IMR-90 (cell line): ENCODE measurements at regions not wholly inside any gene's neighbourhood (a gene's known extent, or its start where the extent isn't known, plus 50 kb on each side); places are given as distances from the start of the nearest gene placed in this dataset.

ENCODE experiments used
- ATAC-seq: fragments of 200-7000 bp; cut with Tn5 transposase; 2 replicates; pipeline ENCODE4 v1.9.1; 2020; ENCODE audit warnings: low read depth, mild to moderate bottlenecking, moderate library complexity
- BruUV-seq: library from RNA; stranded (reverse); fragments of 400-500 nt; replicated peaks from 2 replicates; lab custom pipeline; 2021; lab: Mats Ljungman, UMichigan
- CTCF ChIA-PET: fragments of 300-600 bp; formaldehyde crosslinking; extraction: SDS; loops from one replicate; lab custom pipeline; 2021; ENCODE audit warnings: antibody characterized with exemption; lab: Yijun Ruan, JAX
- POLR2A ChIA-PET: fragments of 300-600 bp; sonication (Branson Sonifier 250); formaldehyde crosslinking; loops from one replicate; lab custom pipeline; 2022; ENCODE audit warnings: antibody characterized with exemption; ENCODE audit not compliant: unreplicated experiment; lab: Charles Lee
- DNase-seq: peaks from one replicate; pipeline ENCODE4 v3.0.0; 2013
- H2AFZ ChIP-seq: replicated peaks from 2 replicates; pipeline ENCODE3; 2013; ENCODE audit warnings: low read length, mild to moderate bottlenecking; ENCODE audit not compliant: poor library complexity
- H2AK5ac ChIP-seq: 2 replicates; pipeline ENCODE4 v1.6.1; 2013; ENCODE audit warnings: low read depth, low read length, inconsistent platforms
- H2AK9ac ChIP-seq: replicated peaks from 2 replicates; pipeline ENCODE3; 2013; ENCODE audit warnings: mild to moderate bottlenecking, low read depth, low read length, moderate library complexity; ENCODE audit not compliant: poor library complexity
- H2BK120ac ChIP-seq: 2 replicates; pipeline ENCODE4 v1.6.1; 2013; ENCODE audit warnings: low read depth, low read length, inconsistent platforms
- H2BK15ac ChIP-seq: 3 replicates; pipeline ENCODE4 v1.6.1; 2013; ENCODE audit warnings: low read depth, low read length, inconsistent platforms
- H2BK20ac ChIP-seq: 2 replicates; pipeline ENCODE4 v1.6.1; 2013; ENCODE audit warnings: low read depth, mild to moderate bottlenecking, inconsistent platforms, low read length, moderate library complexity
- H2BK5ac ChIP-seq: 2 replicates; pipeline ENCODE4 v1.6.1; 2013; ENCODE audit warnings: mild to moderate bottlenecking, low read depth, low read length, inconsistent platforms; ENCODE audit not compliant: poor library complexity, severe bottlenecking
- H3K14ac ChIP-seq: replicated peaks from 2 replicates; pipeline ENCODE4 v1.6.1; 2013; ENCODE audit warnings: low read depth, low read length, inconsistent platforms
- H3K18ac ChIP-seq: 2 replicates; pipeline ENCODE4 v1.6.1; 2013; ENCODE audit warnings: low read depth, low read length, control low read depth
- H3K23ac ChIP-seq: 2 replicates; pipeline ENCODE4 v1.6.1; 2013; ENCODE audit warnings: low read depth, low read length, inconsistent platforms
- H3K27ac ChIP-seq: 2 replicates; pipeline ENCODE4 v1.5.1; 2013; ENCODE audit warnings: mild to moderate bottlenecking, control low read depth, low read length; ENCODE audit not compliant: insufficient read depth
- H3K27me3 ChIP-seq: 2 replicates; pipeline ENCODE4 v1.6.1; 2013; ENCODE audit warnings: low read length; ENCODE audit not compliant: control insufficient read depth, insufficient read depth
- H3K36me3 ChIP-seq: 2 replicates; pipeline ENCODE4 v1.6.1; 2013; ENCODE audit warnings: low read length, mixed read lengths; ENCODE audit not compliant: control insufficient read depth, insufficient read depth
- H3K4ac ChIP-seq: 2 replicates; pipeline ENCODE4 v1.6.1; 2013; ENCODE audit warnings: low read depth, low read length, inconsistent platforms
- H3K4me1 ChIP-seq: 2 replicates; pipeline ENCODE4 v1.6.1; 2013; ENCODE audit warnings: low read length, mixed read lengths; ENCODE audit not compliant: control insufficient read depth, insufficient read depth
- H3K4me2 ChIP-seq: 2 replicates; pipeline ENCODE4 v1.6.1; 2013; ENCODE audit warnings: low read depth, mild to moderate bottlenecking, control low read depth, low read length, moderate library complexity
- H3K4me3 ChIP-seq: 2 replicates; pipeline ENCODE4 v1.5.1; 2013; ENCODE audit warnings: low read depth, mild to moderate bottlenecking, control low read depth, low read length, moderate library complexity; ENCODE audit not compliant: insufficient read depth
- H3K56ac ChIP-seq: 2 replicates; pipeline ENCODE4 v1.6.1; 2013; ENCODE audit warnings: low read length, inconsistent platforms; ENCODE audit not compliant: insufficient read depth; ENCODE audit errors: extremely low read depth
- H3K79me1 ChIP-seq, 2 experiments: 2 replicates each; pipeline ENCODE4 v1.6.1; 2013; ENCODE audit warnings: low read length in 2 of 2, inconsistent platforms in 1 of 2, low read depth in 1 of 2
- H3K9ac ChIP-seq: 2 replicates; pipeline ENCODE4 v1.6.1; 2013; ENCODE audit warnings: low read depth, low read length, control low read depth
- H3K9me1 ChIP-seq: 2 replicates; pipeline ENCODE4 v1.6.1; 2013; ENCODE audit warnings: low read length, inconsistent platforms; ENCODE audit not compliant: insufficient read depth
- H3K9me3 ChIP-seq: 2 replicates; pipeline ENCODE4 v1.6.1; 2013; ENCODE audit warnings: low read length; ENCODE audit not compliant: control insufficient read depth, insufficient read depth
- H4K20me1 ChIP-seq: 2 replicates; pipeline ENCODE4 v1.6.1; 2013; ENCODE audit warnings: low read length, inconsistent platforms; ENCODE audit not compliant: insufficient read depth
- H4K5ac ChIP-seq: 2 replicates; pipeline ENCODE4 v1.6.1; 2013; ENCODE audit warnings: mild to moderate bottlenecking, low read depth, low read length, control low read depth
- H4K8ac ChIP-seq, 2 experiments: 2 replicates each; pipeline ENCODE4 v1.6.1; 2013; ENCODE audit warnings: low read depth in 2 of 2, low read length in 2 of 2, control low read depth in 1 of 2, inconsistent platforms in 1 of 2
- H4K91ac ChIP-seq: 2 replicates; pipeline ENCODE4 v1.6.1; 2013; ENCODE audit warnings: low read depth, low read length, inconsistent platforms; ENCODE audit not compliant: insufficient read depth
- POLR2A ChIP-seq: IDR thresholded peaks from 2 replicates; pipeline ENCODE4 v1.6.1; 2012; ENCODE audit warnings: mild to moderate bottlenecking, low read depth, low read length
- RFX5 ChIP-seq: IDR thresholded peaks from 2 replicates; pipeline ENCODE4 v1.8.0; 2012; ENCODE audit warnings: low read depth, mild to moderate bottlenecking, low read length, moderate library complexity
- SMC3 ChIP-seq: fragments of 150-350 bp; IDR thresholded peaks from 2 replicates; pipeline ENCODE4 v1.6.1; 2016; ENCODE audit warnings: low read depth, mild to moderate bottlenecking, antibody characterized with exemption, low read length, moderate library complexity
- WGBS, 2 experiments: methylation state at CpG; one replicate each; pipeline versions ENCODE4 v1.1.5 to v1.1.7; 2013; ENCODE audit warnings: missing lambda C conversion rate in 2 of 2; ENCODE audit not compliant: insufficient read length in 1 of 2; ENCODE audit errors: extremely low coverage in 2 of 2; 5-methylcytosine and 5-hydroxymethylcytosine counted together
- dilution Hi-C: fragments of 300-500 bp; cut with HindIII; formaldehyde crosslinking; loops from one replicate; pipeline ENCODE4 v1.14.3; 2018; ENCODE audit warnings: low sequenced_read_pairs; ENCODE audit not compliant: unreplicated experiment
- in situ Hi-C: fragments of 300-500 bp; cut with MboI; formaldehyde crosslinking; loops from 3 replicates; pipeline ENCODE4 v1.14.3; 2019; ENCODE audit warnings: low sequenced_read_pairs, inconsistent platforms, mixed read lengths
- intact Hi-C: fragments of 100-400 bp; cut with micrococcal nuclease; formaldehyde crosslinking; loops from 2 replicates; pipeline ENCODE4 v1.10.0; 2022
- TF ChIP-seq, protein P1 (sequence below): fragments of 150-350 bp; IDR thresholded peaks from 2 replicates; pipeline ENCODE4 v1.6.1; 2016; ENCODE audit warnings: low read depth, mild to moderate bottlenecking, low read length, moderate library complexity, borderline replicate concordance

DNA sequence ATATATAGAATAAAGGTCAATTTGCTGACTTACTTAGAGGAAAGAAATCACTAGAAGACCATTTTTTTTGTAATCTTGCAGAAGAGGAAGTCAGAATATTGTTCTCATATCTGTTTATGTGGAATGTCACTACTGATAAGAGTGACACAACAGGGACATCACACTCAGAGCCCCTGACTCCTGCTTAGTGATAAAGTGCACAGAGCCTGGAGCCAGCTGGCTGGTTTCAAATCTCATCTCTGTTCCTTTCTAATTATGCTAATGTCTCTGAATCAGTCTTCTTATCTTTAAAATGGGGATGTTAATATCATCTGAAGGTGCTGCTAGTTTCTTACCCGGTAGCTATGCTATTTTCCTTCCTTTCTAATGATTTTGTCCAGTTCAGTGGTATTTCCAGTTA, 58.6 kb upstream of the LIFR start (continued):
- TF ChIP-seq, protein P1, sequence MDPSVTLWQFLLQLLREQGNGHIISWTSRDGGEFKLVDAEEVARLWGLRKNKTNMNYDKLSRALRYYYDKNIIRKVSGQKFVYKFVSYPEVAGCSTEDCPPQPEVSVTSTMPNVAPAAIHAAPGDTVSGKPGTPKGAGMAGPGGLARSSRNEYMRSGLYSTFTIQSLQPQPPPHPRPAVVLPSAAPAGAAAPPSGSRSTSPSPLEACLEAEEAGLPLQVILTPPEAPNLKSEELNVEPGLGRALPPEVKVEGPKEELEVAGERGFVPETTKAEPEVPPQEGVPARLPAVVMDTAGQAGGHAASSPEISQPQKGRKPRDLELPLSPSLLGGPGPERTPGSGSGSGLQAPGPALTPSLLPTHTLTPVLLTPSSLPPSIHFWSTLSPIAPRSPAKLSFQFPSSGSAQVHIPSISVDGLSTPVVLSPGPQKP = no peak

DNA sequence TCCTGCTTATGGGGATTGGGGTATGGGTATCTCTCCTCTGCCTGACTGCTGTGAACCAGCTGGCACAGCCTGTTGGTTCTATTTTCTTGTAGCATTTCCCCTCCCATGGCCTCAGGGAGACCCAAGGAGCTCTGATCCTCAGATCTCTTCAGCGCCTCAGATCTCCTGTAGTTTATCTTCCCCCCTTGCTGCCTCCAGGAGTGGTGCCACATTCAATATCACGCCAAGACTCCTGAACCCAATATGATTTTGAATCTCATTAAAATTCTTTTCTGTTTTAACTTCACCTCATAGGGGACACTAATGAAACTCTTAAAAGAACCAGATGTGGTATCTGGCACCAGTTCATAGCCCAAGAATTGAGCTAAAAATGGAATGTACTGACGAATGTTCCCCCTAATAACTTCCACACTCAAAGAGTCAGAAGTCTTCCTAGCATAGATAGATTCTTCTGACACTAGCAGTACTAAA, 59.6 kb upstream of the LIFR start:
- H3K14ac ChIP-seq = no peak overlapping the region
- H4K8ac ChIP-seq = no peak overlapping the region
- no peak overlapping the region for H3K23ac ChIP-seq
- 53% methylated on average over 2 of the region's 3 CpGs; no CpG with 5 or more reads in 1 of the 2 experiments for WGBS, 2 experiments
- H4K20me1 ChIP-seq = no peaks in the 10 kb centered on the region
- H2BK120ac ChIP-seq = no peak overlapping the region
- dilution Hi-C loops = no loop called here
- no peak overlapping the region for H2BK5ac ChIP-seq
- H3K4me2 ChIP-seq = no peak overlapping the region
- no peak for DNase-seq
- H3K9me3 ChIP-seq = no peaks in the 10 kb centered on the region
- no peak overlapping the region for H2BK15ac ChIP-seq
- no peak overlapping the region for H3K56ac ChIP-seq
- H4K5ac ChIP-seq = no peak overlapping the region
- no peak overlapping the region for H3K4me3 ChIP-seq
- TF ChIP-seq SMC3 (no peak), RFX5 (no peak), POLR2A (no peak)
- H2AK5ac ChIP-seq = no peak overlapping the region
- no peaks in the 10 kb centered on the region for H3K9me1 ChIP-seq
- ChIA-PET POLR2A (no interaction called here), CTCF (no interaction called here)
- intact Hi-C loops = no loop called here
- H2AK9ac ChIP-seq = no peak overlapping the region
- no peak overlapping the region for H3K9ac ChIP-seq
- no peaks in the 10 kb centered on the region for H3K79me1 ChIP-seq
- H3K4ac ChIP-seq = no peak overlapping the region
- H3K18ac ChIP-seq = no peak overlapping the region
- H3K36me3 ChIP-seq = no peaks in the 10 kb centered on the region
- H2AFZ ChIP-seq = no peak overlapping the region
- H3K4me1 ChIP-seq = no peaks in the 10 kb centered on the region
- H2BK20ac ChIP-seq = 0 out of 2 replicates have a peak overlapping the region, but pooled peaks have one; percentile 24
- BruUV-seq = no TSS peak
- H3K27me3 ChIP-seq = peaks cover 1% of the 10 kb centered on the region; the same call in 1 of the 2 replicates
- no peak; the same call in 1 of the 2 replicates for ATAC-seq
- in situ Hi-C loops = no loop called here
- no peak overlapping the region for H4K91ac ChIP-seq
- no peak overlapping the region for H3K27ac ChIP-seq
